Stimulated activated CD4-positive, alpha-beta T cell treated with anti-CD3 and anti-CD28 coated beads, Interleukin-1b, Interleukin-23, amount 100 ng/mL, for 24 hours (primary cell): ENCODE measurements at regions not wholly inside any gene's neighbourhood (a gene's known extent, or its start where the extent isn't known, plus 50 kb on each side); places are given as distances from the start of the nearest gene placed in this dataset.

Source experiments
- DNase-seq, 4 experiments: peaks; one replicate each; pipeline ENCODE4 v3.0.0-alpha.2; 2020; ENCODE audit warnings: low read depth in 4 of 4, low spot score in 1 of 4

DNA sequence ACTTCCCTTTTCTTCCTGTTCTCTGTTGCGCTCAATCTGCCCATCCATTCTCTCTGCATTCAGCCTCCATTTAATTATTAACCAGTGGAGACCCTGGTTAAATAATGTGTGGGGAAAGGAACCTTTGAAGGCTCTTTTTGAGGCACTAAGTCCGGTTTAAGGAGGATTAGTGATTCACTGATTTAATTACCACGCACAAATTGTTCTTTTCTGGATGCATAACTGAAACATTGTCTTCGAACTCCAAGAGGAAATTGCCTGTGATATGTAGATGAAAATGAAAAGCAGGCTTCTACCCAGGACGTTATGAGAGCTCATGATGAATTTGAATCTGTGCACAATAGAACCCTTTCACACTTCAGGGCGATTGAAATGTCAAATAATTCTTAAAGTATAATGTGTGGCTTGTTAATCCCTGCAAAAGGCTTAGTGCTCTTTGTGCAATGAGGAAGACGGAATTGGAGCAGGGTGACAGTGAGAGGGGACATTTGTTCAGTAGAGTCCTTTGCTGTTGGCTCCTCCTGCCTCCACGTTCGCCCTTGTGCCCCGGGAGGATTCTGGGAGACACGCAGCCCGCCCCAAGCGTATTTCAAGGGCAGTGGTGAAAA is 51.1 kb upstream of the ZNF236 start:
- DNase-seq: no peak

GRCh38 chr18:76767954-76768353 is 54.4 kb upstream of the ZNF236 start:
- no peak for DNase-seq

DNA sequence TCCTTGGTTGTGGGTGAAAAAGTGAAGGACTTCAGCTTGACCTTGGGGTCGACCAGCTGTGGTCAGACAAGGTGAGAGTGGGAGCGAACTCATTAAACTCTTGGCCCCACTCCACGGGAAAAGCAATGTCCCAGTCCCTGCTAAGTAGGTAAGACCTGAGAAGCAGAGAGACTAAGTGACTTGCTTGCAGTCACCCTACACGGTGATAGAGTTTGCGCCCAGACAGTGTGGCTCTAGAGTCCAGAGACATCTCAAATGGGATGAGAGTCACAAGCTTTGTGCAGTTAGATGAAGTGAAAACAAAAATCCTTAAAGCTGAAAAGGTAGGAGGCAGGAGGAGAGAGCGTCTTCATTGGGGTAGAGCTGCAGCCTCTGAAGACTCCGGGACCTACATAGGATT is 55.9 kb upstream of the ZNF236 start:
- DNase-seq: no peak

GRCh38 chr18:76765649-76766048 is 56.7 kb upstream of the ZNF236 start:
- no peak for DNase-seq

DNA sequence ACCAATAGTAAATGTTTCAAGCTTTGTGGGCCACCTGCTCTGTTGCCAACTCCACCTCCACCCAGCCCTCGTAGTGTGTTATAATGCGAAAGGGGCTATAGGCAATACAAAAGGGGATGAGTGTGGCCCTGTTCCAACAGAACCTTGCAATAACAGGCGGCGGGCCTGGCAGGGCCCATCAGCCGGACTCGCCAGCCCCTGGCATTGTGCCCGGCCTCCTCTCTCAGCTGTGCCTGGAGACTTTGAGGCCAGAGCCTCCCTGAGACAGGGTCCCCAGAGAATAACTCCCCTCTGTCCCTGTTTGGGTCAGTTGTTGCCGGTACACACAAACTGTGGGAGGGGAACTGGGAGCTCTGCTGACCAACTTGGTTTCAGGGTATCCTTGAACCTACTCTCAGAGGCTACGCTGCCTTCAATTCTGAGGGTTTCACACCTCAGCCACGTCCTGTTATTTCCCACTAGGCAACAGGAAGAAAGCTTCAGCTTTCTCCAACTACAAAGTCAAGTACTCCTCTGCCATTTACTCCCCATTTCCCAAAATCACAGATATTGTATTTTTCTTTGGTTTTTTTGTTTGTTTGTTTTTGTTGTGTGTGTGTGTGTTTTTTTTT is 58.0 kb upstream of the ZNF236 start:
- DNase-seq: no peak

DNA sequence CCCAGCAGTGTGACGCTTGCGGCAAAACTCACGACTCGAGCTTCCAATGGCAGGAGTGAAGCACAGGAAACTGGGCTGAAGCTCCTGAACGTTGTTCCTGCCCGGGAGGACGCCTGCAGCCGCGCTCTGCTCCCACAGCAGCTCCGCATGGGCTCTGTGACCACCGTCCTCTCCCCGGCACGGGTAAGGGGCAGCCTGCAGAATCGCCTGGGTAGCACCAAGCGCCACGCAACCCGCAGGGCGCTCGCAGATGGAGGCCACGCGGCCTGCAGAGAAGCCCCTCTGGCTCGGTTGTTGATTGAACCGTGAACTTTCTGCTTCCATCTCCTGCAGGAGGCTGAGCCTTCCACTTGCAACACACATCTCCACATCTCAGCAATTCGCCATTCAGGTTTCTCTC is 63.3 kb upstream of the ZNF236 start:
- DNase-seq: no peak

DNA sequence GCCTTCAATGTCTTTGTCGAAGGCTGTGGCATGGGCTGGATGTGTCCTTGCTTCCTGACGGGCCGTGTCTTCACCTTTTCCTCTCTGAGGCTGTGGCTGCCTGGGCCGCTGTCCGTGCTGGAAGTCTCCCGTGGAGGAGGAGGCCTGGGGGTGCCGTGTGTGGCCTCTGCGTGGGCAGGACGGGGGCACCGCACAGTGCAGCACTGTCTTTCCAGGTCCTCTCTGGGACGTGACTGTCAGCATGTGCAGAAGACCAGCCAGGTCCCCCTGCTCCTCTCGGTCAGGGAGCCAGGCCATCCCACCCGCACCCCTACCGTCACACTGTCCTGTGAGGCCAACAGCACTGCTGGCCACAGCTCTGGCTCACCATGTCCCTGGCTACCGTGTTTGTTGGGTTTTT is 64.4 kb upstream of the ZNF236 start:
- DNase-seq: no peak

DNA sequence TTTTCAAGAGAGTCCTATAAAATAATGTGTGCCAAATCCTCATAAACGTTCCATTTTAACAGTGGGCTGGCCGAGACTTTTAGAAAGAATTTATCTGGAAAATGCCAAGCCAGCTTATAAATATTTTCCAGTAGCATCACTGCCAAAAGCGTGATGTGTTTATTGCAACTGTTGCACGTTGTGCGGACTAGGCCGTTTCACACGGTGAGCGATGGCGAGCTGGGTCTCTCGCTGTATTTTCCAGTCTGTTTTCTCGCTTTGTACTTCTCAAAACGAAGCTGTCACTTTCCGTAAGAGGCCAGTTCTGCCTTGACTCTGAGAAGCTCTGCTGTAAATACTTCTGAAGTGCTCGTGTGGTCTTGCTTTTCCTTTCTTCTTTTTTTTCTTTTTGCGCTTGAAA is 65.0 kb upstream of the ZNF236 start:
- no peak for DNase-seq

- DNase-seq: no peak
Observed at GRCh38 chr18:76756531-76757253, 65.7 kb upstream of the ZNF236 start.

DNA sequence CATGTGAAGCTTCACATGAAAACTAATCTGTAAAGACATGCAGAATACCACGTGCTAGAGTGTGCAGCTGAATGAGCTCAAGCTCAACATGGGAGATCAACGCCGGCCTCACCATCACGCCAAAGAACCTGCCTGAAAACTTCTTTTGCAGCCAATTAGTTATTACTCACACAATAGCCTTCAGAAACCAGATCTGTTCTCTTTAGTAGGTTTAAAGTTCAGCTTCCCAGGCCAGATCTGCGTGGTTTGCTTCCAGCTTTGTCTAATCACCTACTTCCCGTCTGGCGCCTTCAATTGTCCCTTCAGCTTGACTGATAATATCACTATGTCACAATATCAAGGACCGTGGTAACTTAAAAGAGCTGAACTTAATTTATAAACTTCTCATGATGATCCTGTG is 68.0 kb upstream of the ZNF236 start:
- no peak for DNase-seq

- DNase-seq: no peak
Observed at GRCh38 chr18:76752400-76752799, 70.0 kb upstream of the ZNF236 start.

GRCh38 chr18:76750917-76751890 is 71.2 kb upstream of the ZNF236 start:
- no peak for DNase-seq

DNA sequence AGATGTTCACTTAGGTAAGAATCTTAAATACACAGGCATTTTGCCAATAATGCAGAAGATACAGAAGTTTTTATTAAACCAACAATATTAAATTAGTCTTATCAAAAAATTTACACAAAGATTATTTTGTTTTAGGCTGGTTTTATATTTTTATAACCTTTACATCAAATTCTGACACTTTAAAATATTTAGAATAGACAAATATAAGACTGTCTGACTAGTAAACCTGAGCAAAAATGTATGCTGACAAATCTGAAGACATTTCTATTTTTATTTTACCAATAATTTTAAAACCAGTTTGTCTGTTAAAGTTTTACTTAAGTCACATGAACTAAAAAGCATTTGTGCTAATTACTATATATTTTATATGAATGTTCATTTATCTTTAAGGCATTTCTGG is 72.1 kb upstream of the ZNF236 start:
- DNase-seq: no peak

GRCh38 chr18:76747676-76748075 is 74.7 kb upstream of the ZNF236 start:
- DNase-seq: no peak

DNA sequence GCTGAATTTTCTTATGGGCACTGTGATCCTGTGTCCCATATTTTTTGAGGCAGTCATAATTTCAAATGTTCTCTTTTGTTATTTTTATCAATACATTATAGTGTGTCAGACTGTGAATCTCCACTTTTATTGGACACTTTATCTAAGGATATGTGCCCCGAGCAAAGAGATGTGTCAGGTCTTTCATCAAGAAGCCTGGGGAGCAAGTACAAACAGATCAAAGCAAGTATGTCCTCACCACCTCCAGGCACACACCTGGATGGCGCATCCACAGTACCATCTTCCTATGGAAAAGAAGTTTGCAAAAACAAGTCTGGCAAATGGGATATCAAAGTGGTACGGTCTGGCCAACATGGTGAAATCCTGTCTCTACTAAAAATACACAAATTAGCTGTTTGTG is 81.0 kb upstream of the ZNF236 start:
- DNase-seq: no peak

GRCh38 chr18:76736309-76736708 is 86.0 kb upstream of the ZNF236 start:
- no peak for DNase-seq

- DNase-seq: no peak
Observed at GRCh38 chr18:76730901-76731300, 91.5 kb upstream of the ZNF236 start.

DNA sequence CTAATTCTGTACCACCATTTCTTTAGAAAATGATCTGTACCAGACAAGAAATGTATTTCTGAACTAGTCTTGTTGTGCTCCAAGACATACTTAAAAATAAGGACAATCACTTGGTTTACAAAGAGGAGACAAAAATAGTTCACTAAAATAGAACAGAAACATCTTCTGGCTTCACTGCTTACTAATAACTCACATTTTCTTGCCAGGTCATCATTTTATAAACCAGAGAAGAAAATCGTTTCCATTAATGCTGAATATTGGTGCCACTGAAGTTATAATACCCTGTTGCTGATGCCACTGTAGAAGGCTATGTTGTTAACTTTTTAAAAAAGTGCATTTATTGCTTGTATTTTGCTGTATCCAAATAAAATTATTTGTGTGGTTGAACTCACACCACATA is 94.8 kb upstream of the ZNF236 start:
- DNase-seq: no peak

- no peak for DNase-seq
Observed at GRCh38 chr18:76725445-76725844, 96.9 kb upstream of the ZNF236 start.

DNA sequence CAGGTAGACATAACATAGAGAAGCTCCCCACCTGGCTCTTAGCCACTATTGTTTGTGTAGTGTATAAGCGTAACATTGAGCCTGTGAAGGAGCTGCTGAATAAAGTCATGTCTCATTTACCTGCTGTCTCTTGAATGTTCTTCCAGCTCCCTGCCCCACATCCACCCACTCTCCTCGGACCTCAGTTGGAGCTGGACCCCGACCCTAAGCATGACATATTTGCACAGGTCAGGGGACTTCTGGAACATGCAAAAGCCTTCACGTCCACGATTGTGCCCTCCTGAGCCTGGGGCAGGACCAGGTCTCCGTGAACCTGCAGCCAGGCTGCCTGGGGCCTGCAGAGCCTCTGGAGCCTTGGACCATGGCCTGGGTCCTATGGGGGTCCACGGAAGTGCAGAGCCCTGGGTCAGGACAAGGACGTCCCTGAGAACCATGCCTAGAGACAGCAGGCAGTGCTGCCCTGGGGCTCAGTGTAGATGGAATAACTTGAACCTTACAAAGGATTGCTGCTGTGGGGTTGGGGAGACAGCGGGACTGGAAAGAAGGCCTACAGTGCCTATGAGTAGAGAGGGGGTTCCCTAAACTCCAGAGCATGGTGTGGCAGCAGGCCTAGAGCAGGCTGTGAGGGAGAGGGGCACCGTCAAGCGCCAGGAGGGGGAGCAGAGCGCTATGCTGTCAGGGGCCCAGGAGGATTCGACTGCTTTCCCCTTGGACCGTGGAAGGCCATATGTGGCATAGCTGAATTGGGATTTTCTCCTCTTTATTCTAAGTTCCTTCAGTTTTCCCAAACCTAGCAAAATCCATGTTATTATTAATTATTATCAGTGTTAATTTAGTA is 99.9 kb upstream of the ZNF236 start:
- no peak for DNase-seq
